ENCODE measurements at regions not wholly inside any gene's neighbourhood (a gene's known extent, or its start where the extent isn't known, plus 50 kb on each side); places are given as distances from the start of the nearest gene placed in this dataset.
"Not testable (repeated sequence)": the region's sequence is repeated elsewhere in the genome, so short reads cannot be mapped to it uniquely, and the experiment has no call there.

- DNase-seq, result no peak
Observed at GRCh38 chr10:8350250-8350967, 295.9 kb downstream of the GATA3 start.

- DNase-seq, result no peak
Observed at GRCh38 chr10:8352171-8353075, 297.9 kb downstream of the GATA3 start.

- DNase-seq, result no peak
Observed at GRCh38 chr10:8356283-8356682, 301.8 kb downstream of the GATA3 start.

GRCh38 chr10:8359467-8359866, 305.0 kb downstream of the GATA3 start:
- no peak for DNase-seq

GRCh38 chr10:8360365-8360764, 305.9 kb downstream of the GATA3 start:
- DNase-seq, result peak; percentile 36

- DNase-seq, result no peak
Observed at GRCh38 chr10:8360814-8361509, 306.5 kb downstream of the GATA3 start.

GRCh38 chr10:8361510-8361844, 307.0 kb downstream of the GATA3 start:
- DNase-seq, result no peak

GRCh38 chr10:8365935-8366911, 311.7 kb downstream of the GATA3 start:
- DNase-seq, result peak; percentile 73

GRCh38 chr10:8367672-8368411, 313.4 kb downstream of the GATA3 start:
- DNase-seq, result not testable (repeated sequence)

- no peak for DNase-seq
Observed at GRCh38 chr10:8369666-8370065, 315.2 kb downstream of the GATA3 start.

GRCh38 chr10:8374334-8374733, 319.8 kb downstream of the GATA3 start:
- DNase-seq, result no peak

GRCh38 chr10:8375137-8375536, 320.6 kb downstream of the GATA3 start:
- no peak for DNase-seq

- DNase-seq, result no peak
Observed at GRCh38 chr10:8378198-8378983, 323.9 kb downstream of the GATA3 start.

GRCh38 chr10:8379906-8380832, 325.7 kb downstream of the GATA3 start:
- no peak for DNase-seq

- no peak for DNase-seq
Observed at GRCh38 chr10:8380833-8381496, 326.5 kb downstream of the GATA3 start.

- no peak for DNase-seq
Observed at GRCh38 chr10:8386781-8387180, 332.3 kb downstream of the GATA3 start.

GRCh38 chr10:8389630-8390029, 335.1 kb downstream of the GATA3 start:
- no peak for DNase-seq

- DNase-seq, result no peak
Observed at GRCh38 chr10:8392216-8392615, 337.7 kb downstream of the GATA3 start.

- DNase-seq, result no peak
Observed at GRCh38 chr10:8393531-8393930, 339.0 kb downstream of the GATA3 start.

All from CD4-positive, alpha-beta T cell treated with Interleukin-12 subunit alpha and Interleukin-12 subunit beta, for 1 hour (primary cell).